Tibial nerve (tissue), 4 donors: ENCODE measurements at regions not wholly inside any gene's neighbourhood (a gene's known extent, or its start where the extent isn't known, plus 50 kb on each side); places are given as distances from the start of the nearest gene placed in this dataset.

ENCODE experiments used
- EP300 ChIP-seq, 2 donors: sonication (generic); formaldehyde crosslinking; IDR thresholded peaks; one replicate each; pipeline ENCODE4 v1.6.1; 2017; ENCODE audit warnings: antibody characterized with exemption in 2 of 2, mild to moderate bottlenecking in 1 of 2
- POLR2A ChIP-seq, 2 donors: fragments of 450-650 bp; IDR thresholded peaks; one replicate each; pipeline ENCODE4 v1.6.1; 2017; ENCODE audit warnings: antibody characterized with exemption in 2 of 2, mild to moderate bottlenecking in 2 of 2, moderate library complexity in 2 of 2
- TF ChIP-seq, protein P1 (sequence below), 5 experiments: fragments of 200-600 bp in 3 of 5; fragments of 450-650 bp in 2 of 5; sonication (generic) in 3 of 5; IDR thresholded peaks; one replicate each; pipeline ENCODE4 v1.5.1; 2016 to 2019; ENCODE audit warnings: antibody characterized with exemption in 5 of 5, mild to moderate bottlenecking in 3 of 5, moderate library complexity in 2 of 5

- no peak for TF ChIP-seq POLR2A (IDR thresholded peaks at IDR 0.05)
- TF ChIP-seq, protein P1, sequence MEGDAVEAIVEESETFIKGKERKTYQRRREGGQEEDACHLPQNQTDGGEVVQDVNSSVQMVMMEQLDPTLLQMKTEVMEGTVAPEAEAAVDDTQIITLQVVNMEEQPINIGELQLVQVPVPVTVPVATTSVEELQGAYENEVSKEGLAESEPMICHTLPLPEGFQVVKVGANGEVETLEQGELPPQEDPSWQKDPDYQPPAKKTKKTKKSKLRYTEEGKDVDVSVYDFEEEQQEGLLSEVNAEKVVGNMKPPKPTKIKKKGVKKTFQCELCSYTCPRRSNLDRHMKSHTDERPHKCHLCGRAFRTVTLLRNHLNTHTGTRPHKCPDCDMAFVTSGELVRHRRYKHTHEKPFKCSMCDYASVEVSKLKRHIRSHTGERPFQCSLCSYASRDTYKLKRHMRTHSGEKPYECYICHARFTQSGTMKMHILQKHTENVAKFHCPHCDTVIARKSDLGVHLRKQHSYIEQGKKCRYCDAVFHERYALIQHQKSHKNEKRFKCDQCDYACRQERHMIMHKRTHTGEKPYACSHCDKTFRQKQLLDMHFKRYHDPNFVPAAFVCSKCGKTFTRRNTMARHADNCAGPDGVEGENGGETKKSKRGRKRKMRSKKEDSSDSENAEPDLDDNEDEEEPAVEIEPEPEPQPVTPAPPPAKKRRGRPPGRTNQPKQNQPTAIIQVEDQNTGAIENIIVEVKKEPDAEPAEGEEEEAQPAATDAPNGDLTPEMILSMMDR (IDR thresholded peaks at IDR 0.05): no peak
- no peak for TF ChIP-seq EP300 (IDR thresholded peaks at IDR 0.05)
Observed at GRCh38 chr16:62921904-62922303, 885.7 kb upstream of the CDH8 start.
